GM18858 (cell line): ENCODE measurements at regions not wholly inside any gene's neighbourhood (a gene's known extent, or its start where the extent isn't known, plus 50 kb on each side); places are given as distances from the start of the nearest gene placed in this dataset.

ENCODE experiments used
- ATAC-seq: cut with Tn5 transposase; IDR thresholded peaks from one replicate; pipeline ENCODE4 v1.9.1; 2021; ENCODE audit not compliant: unreplicated experiment

GRCh38 chr6:43838276-43839036 lies 68.4 kb downstream of the VEGFA start:
- ATAC-seq: no peak

- ATAC-seq: no peak
Measured at GRCh38 chr6:43837507-43837906, 67.5 kb downstream of the VEGFA start.

- ATAC-seq: no peak
Measured at GRCh38 chr6:43836507-43837240, 66.7 kb downstream of the VEGFA start.
